ENCODE measurements at regions not wholly inside any gene's neighbourhood (a gene's known extent, or its start where the extent isn't known, plus 50 kb on each side); places are given as distances from the start of the nearest gene placed in this dataset.

- no peak for TF ChIP-seq TAF1 (IDR thresholded peaks at IDR 0.05; ENCODE audit: borderline replicate concordance, insufficient read depth, low read length)
- no peak for TF ChIP-seq SIN3A (IDR thresholded peaks at IDR 0.05; ENCODE audit: borderline replicate concordance, insufficient read depth, low read length)
- no peak for TF ChIP-seq POLR2AphosphoS5 (IDR thresholded peaks at IDR 0.05; ENCODE audit: low read depth, low read length)
- no peak for TF ChIP-seq REST (IDR thresholded peaks at IDR 0.05; ENCODE audit: insufficient read depth in 1 of 2, low read depth in 2 of 2, low read length in 2 of 2)
- TF ChIP-seq FOXP2 (optimal IDR thresholded peaks at IDR 0.05; ENCODE audit: borderline replicate concordance, extremely low read depth, extremely low read length, insufficient read depth), result no peak
Measured at GRCh38 chr6:120615238-120615637, 719.0 kb downstream of the TBC1D32 start.

- TF ChIP-seq FOXP2 (optimal IDR thresholded peaks at IDR 0.05; ENCODE audit: borderline replicate concordance, extremely low read depth, extremely low read length, insufficient read depth) (no peak), REST (IDR thresholded peaks at IDR 0.05; ENCODE audit: insufficient read depth in 1 of 2, low read depth in 2 of 2, low read length in 2 of 2) (no peak), POLR2AphosphoS5 (IDR thresholded peaks at IDR 0.05; ENCODE audit: low read depth, low read length) (no peak), TAF1 (IDR thresholded peaks at IDR 0.05; ENCODE audit: borderline replicate concordance, insufficient read depth, low read length) (no peak), SIN3A (IDR thresholded peaks at IDR 0.05; ENCODE audit: borderline replicate concordance, insufficient read depth, low read length) (no peak)
Measured at GRCh38 chr6:120614723-120615122, 719.6 kb downstream of the TBC1D32 start.

GRCh38 chr6:120608826-120609225 is 725.5 kb downstream of the TBC1D32 start:
- TF ChIP-seq POLR2AphosphoS5 (IDR thresholded peaks at IDR 0.05; ENCODE audit: low read depth, low read length) (no peak), SIN3A (IDR thresholded peaks at IDR 0.05; ENCODE audit: borderline replicate concordance, insufficient read depth, low read length) (no peak), TAF1 (IDR thresholded peaks at IDR 0.05; ENCODE audit: borderline replicate concordance, insufficient read depth, low read length) (no peak), FOXP2 (optimal IDR thresholded peaks at IDR 0.05; ENCODE audit: borderline replicate concordance, extremely low read depth, extremely low read length, insufficient read depth) (no peak)

- TF ChIP-seq TAF1 (IDR thresholded peaks at IDR 0.05; ENCODE audit: borderline replicate concordance, insufficient read depth, low read length) (no peak), FOXP2 (optimal IDR thresholded peaks at IDR 0.05; ENCODE audit: borderline replicate concordance, extremely low read depth, extremely low read length, insufficient read depth) (no peak), POLR2AphosphoS5 (IDR thresholded peaks at IDR 0.05; ENCODE audit: low read depth, low read length) (no peak), REST (IDR thresholded peaks at IDR 0.05; ENCODE audit: insufficient read depth in 1 of 2, low read depth in 2 of 2, low read length in 2 of 2) (no peak), SIN3A (IDR thresholded peaks at IDR 0.05; ENCODE audit: borderline replicate concordance, insufficient read depth, low read length) (no peak)
Measured at GRCh38 chr6:120606743-120607142, 727.5 kb downstream of the TBC1D32 start.

- TF ChIP-seq SIN3A (IDR thresholded peaks at IDR 0.05; ENCODE audit: borderline replicate concordance, insufficient read depth, low read length) (no peak), REST (IDR thresholded peaks at IDR 0.05; ENCODE audit: insufficient read depth in 1 of 2, low read depth in 2 of 2, low read length in 2 of 2) (no peak), FOXP2 (optimal IDR thresholded peaks at IDR 0.05; ENCODE audit: borderline replicate concordance, extremely low read depth, extremely low read length, insufficient read depth) (no peak), TAF1 (IDR thresholded peaks at IDR 0.05; ENCODE audit: borderline replicate concordance, insufficient read depth, low read length) (no peak), POLR2AphosphoS5 (IDR thresholded peaks at IDR 0.05; ENCODE audit: low read depth, low read length) (no peak)
Measured at GRCh38 chr6:120604510-120604909, 729.8 kb downstream of the TBC1D32 start.

All from PFSK-1 (cell line).